Vagina (tissue), 2 donors: ENCODE measurements at regions not wholly inside any gene's neighbourhood (a gene's known extent, or its start where the extent isn't known, plus 50 kb on each side); places are given as distances from the start of the nearest gene placed in this dataset.

ENCODE experiments used
- DNase-seq, 2 donors: peaks; one replicate each; pipeline ENCODE4 v3.0.0-alpha.2; 2017; ENCODE audit errors: extremely low spot score in 2 of 2
- H3K27ac ChIP-seq: fragments of 200-600 bp; sonication (generic); one replicate; pipeline ENCODE4 v1.5.1; 2019
- H3K27me3 ChIP-seq: fragments of 200-600 bp; sonication (generic); one replicate; pipeline ENCODE4 v1.5.1; 2019
- H3K36me3 ChIP-seq, 2 donors: fragments of 200-600 bp; sonication (generic); one replicate each; pipeline ENCODE4 v1.5.1; 2017 to 2019
- H3K4me1 ChIP-seq: fragments of 200-600 bp; sonication (generic); one replicate; pipeline ENCODE4 v1.5.1; 2019
- H3K4me3 ChIP-seq, 2 donors: fragments of 200-600 bp; sonication (generic); 1 replicate in 1 of 2; 2 replicates in 1 of 2; pipeline ENCODE4 v1.5.1; 2016 to 2019
- H3K9me3 ChIP-seq: fragments of 200-600 bp; sonication (generic); one replicate; pipeline ENCODE4 v1.5.1; 2019
- CTCF ChIP-seq, 3 experiments: fragments of 450-650 bp in 2 of 3; fragments of 200-600 bp in 1 of 3; sonication (generic) in 1 of 3; IDR thresholded peaks; one replicate each; pipeline ENCODE4 v1.5.1; 2017 to 2019; ENCODE audit warnings: antibody characterized with exemption in 3 of 3, mild to moderate bottlenecking in 2 of 3, moderate library complexity in 2 of 3
- POLR2A ChIP-seq, 2 donors: fragments of 450-650 bp; IDR thresholded peaks; one replicate each; pipeline ENCODE4 v1.6.1; 2017; ENCODE audit warnings: antibody characterized with exemption in 2 of 2, mild to moderate bottlenecking in 2 of 2, moderate library complexity in 2 of 2
- POLR2AphosphoS5 ChIP-seq, 2 donors: sonication (generic); formaldehyde crosslinking; IDR thresholded peaks; one replicate each; pipeline ENCODE4 v1.9.0; 2017; ENCODE audit warnings: antibody characterized with exemption in 2 of 2, mild to moderate bottlenecking in 2 of 2, low read depth in 1 of 2; ENCODE audit not compliant: insufficient read depth in 1 of 2
- intact Hi-C: fragments of 100-400 bp; cut with DNase I; formaldehyde crosslinking; loops from one replicate; pipeline ENCODE4 v1.15.1; 2023

- H3K27ac ChIP-seq: no peak overlapping the region
- H3K4me3 ChIP-seq: no peak overlapping the region
- intact Hi-C loops: no loop called here
- TF ChIP-seq CTCF (IDR thresholded peaks at IDR 0.05): no peak
- TF ChIP-seq POLR2A (IDR thresholded peaks at IDR 0.05): no peak
- TF ChIP-seq POLR2AphosphoS5 (IDR thresholded peaks at IDR 0.05; ENCODE audit: insufficient read depth in 1 of 2, low read depth in 1 of 2): no peak
- no peaks in the 10 kb centered on the region for H3K9me3 ChIP-seq
- no peaks in the 10 kb centered on the region for H3K27me3 ChIP-seq
- no peaks in the 10 kb centered on the region for H3K36me3 ChIP-seq
- DNase-seq: no peak
- no peaks in the 10 kb centered on the region for H3K4me1 ChIP-seq
Observed at GRCh38 chr2:217724471-217724870, 278.3 kb downstream of the TNS1 start.

GRCh38 chr2:217723981-217724380 lies 278.8 kb downstream of the TNS1 start:
- Histone ChIP-seq H3K27me3 (no peaks in the 10 kb centered on the region), H3K27ac (no peak overlapping the region), H3K4me3 (no peak overlapping the region), H3K4me1 (no peaks in the 10 kb centered on the region), H3K36me3 (no peaks in the 10 kb centered on the region), H3K9me3 (no peaks in the 10 kb centered on the region)
- TF ChIP-seq POLR2AphosphoS5 (IDR thresholded peaks at IDR 0.05; ENCODE audit: insufficient read depth in 1 of 2, low read depth in 1 of 2) (no peak), CTCF (IDR thresholded peaks at IDR 0.05) (no peak), POLR2A (IDR thresholded peaks at IDR 0.05) (no peak)
- no peak for DNase-seq
- intact Hi-C loops: no loop called here

- no peak overlapping the region for H3K4me3 ChIP-seq
- H3K9me3 ChIP-seq: no peaks in the 10 kb centered on the region
- H3K4me1 ChIP-seq: no peaks in the 10 kb centered on the region
- no peak for DNase-seq
- H3K27ac ChIP-seq: no peak overlapping the region
- no peak for TF ChIP-seq CTCF (IDR thresholded peaks at IDR 0.05)
- TF ChIP-seq POLR2A (IDR thresholded peaks at IDR 0.05): no peak
- TF ChIP-seq POLR2AphosphoS5 (IDR thresholded peaks at IDR 0.05; ENCODE audit: insufficient read depth in 1 of 2, low read depth in 1 of 2): no peak
- H3K36me3 ChIP-seq: no peaks in the 10 kb centered on the region
- no peaks in the 10 kb centered on the region for H3K27me3 ChIP-seq
- intact Hi-C loops: no loop called here
Observed at GRCh38 chr2:217722883-217723472, 279.8 kb downstream of the TNS1 start.

- Histone ChIP-seq H3K27ac (no peak overlapping the region), H3K9me3 (no peaks in the 10 kb centered on the region), H3K36me3 (no peaks in the 10 kb centered on the region), H3K4me3 (no peak overlapping the region), H3K27me3 (no peaks in the 10 kb centered on the region), H3K4me1 (peaks cover 24% of the 10 kb centered on the region)
- TF ChIP-seq CTCF (IDR thresholded peaks at IDR 0.05): no peak
- no peak for TF ChIP-seq POLR2AphosphoS5 (IDR thresholded peaks at IDR 0.05; ENCODE audit: insufficient read depth in 1 of 2, low read depth in 1 of 2)
- TF ChIP-seq POLR2A (IDR thresholded peaks at IDR 0.05): no peak
- DNase-seq: peak in 1 of 2 donors; percentile 69
- intact Hi-C loops: loop anchor here (10.0 kb wide), 1 partner anchor 183 kb away; no protein-coding TSS in a partner anchor
Observed at GRCh38 chr2:217717646-217718045, 285.1 kb downstream of the TNS1 start.

- Histone ChIP-seq H3K27me3 (no peaks in the 10 kb centered on the region), H3K4me1 (peaks cover 33% of the 10 kb centered on the region), H3K9me3 (no peaks in the 10 kb centered on the region), H3K4me3 (no peak overlapping the region), H3K36me3 (no peaks in the 10 kb centered on the region), H3K27ac (no peak overlapping the region)
- no peak for TF ChIP-seq POLR2AphosphoS5 (IDR thresholded peaks at IDR 0.05; ENCODE audit: insufficient read depth in 1 of 2, low read depth in 1 of 2)
- TF ChIP-seq CTCF (IDR thresholded peaks at IDR 0.05): no peak
- TF ChIP-seq POLR2A (IDR thresholded peaks at IDR 0.05): no peak
- intact Hi-C loops: loop anchor here (10.0 kb wide), 1 partner anchor 181 kb away; no protein-coding TSS in a partner anchor
- DNase-seq: peak in 1 of 2 donors; percentile 32
Observed at GRCh38 chr2:217715484-217715883, 287.3 kb downstream of the TNS1 start.
